ENCODE measurements at regions not wholly inside any gene's neighbourhood (a gene's known extent, or its start where the extent isn't known, plus 50 kb on each side); places are given as distances from the start of the nearest gene placed in this dataset.
"Not testable (repeated sequence)": the region's sequence is repeated elsewhere in the genome, so short reads cannot be mapped to it uniquely, and the experiment has no call there.

- TF ChIP-seq CTCF (IDR thresholded peaks at IDR 0.05; ENCODE audit: unreplicated experiment in 3 of 3), result no peak
- no peak overlapping the region for H3K4me3 Mint-ChIP-seq
- no peaks in the 10 kb centered on the region for H3K4me1 Mint-ChIP-seq
- H3K27ac Mint-ChIP-seq, result no peak overlapping the region
- H3K9me3 Mint-ChIP-seq, result peaks cover 29% of the 10 kb centered on the region
- peaks cover 13% of the 10 kb centered on the region for H3K36me3 Mint-ChIP-seq (ENCODE audit: low read depth)
- no peaks in the 10 kb centered on the region for H3K27me3 Mint-ChIP-seq (ENCODE audit: low read depth)
These were observed 101.4 kb downstream of the TMEM167A start for GRCh38 chr5:82975812-82976211.

GRCh38 chr5:82975396-82975795 lies 101.8 kb downstream of the TMEM167A start:
- Mint-ChIP-seq H3K4me3 (no peak overlapping the region), H3K9me3 (peaks cover 29% of the 10 kb centered on the region), H3K27me3 (ENCODE audit: low read depth) (no peaks in the 10 kb centered on the region), H3K27ac (no peak overlapping the region), H3K4me1 (no peaks in the 10 kb centered on the region), H3K36me3 (ENCODE audit: low read depth) (peaks cover 13% of the 10 kb centered on the region)
- no peak for TF ChIP-seq CTCF (IDR thresholded peaks at IDR 0.05; ENCODE audit: unreplicated experiment in 3 of 3)

GRCh38 chr5:82974346-82974745 lies 102.8 kb downstream of the TMEM167A start:
- H3K4me3 Mint-ChIP-seq, H3K4me1 Mint-ChIP-seq: not testable (repeated sequence)

GRCh38 chr5:82971901-82972300 lies 105.3 kb downstream of the TMEM167A start:
- H3K4me3 Mint-ChIP-seq, result no peak overlapping the region
- H3K27ac Mint-ChIP-seq, result no peak overlapping the region
- H3K4me1 Mint-ChIP-seq, result no peaks in the 10 kb centered on the region
- peaks cover 4% of the 10 kb centered on the region for H3K27me3 Mint-ChIP-seq (ENCODE audit: low read depth)
- peaks cover 21% of the 10 kb centered on the region for H3K9me3 Mint-ChIP-seq
- no peak for TF ChIP-seq CTCF (IDR thresholded peaks at IDR 0.05; ENCODE audit: unreplicated experiment in 3 of 3)
- H3K36me3 Mint-ChIP-seq (ENCODE audit: low read depth), result peaks cover 16% of the 10 kb centered on the region

More at GRCh38 chr5:82974346-82974745, 102.8 kb downstream of the TMEM167A start:
- Mint-ChIP-seq H3K9me3 (peaks cover 28% of the 10 kb centered on the region), H3K36me3 (ENCODE audit: low read depth) (peaks cover 13% of the 10 kb centered on the region)
- not testable (repeated sequence) for H3K27me3 Mint-ChIP-seq (ENCODE audit: low read depth); H3K27ac Mint-ChIP-seq

- H3K36me3 Mint-ChIP-seq (ENCODE audit: low read depth), result peaks cover 16% of the 10 kb centered on the region
- not testable (repeated sequence) for H3K4me1 Mint-ChIP-seq; H3K4me3 Mint-ChIP-seq; H3K27ac Mint-ChIP-seq; H3K27me3 Mint-ChIP-seq (ENCODE audit: low read depth)
- peaks cover 19% of the 10 kb centered on the region for H3K9me3 Mint-ChIP-seq
These were observed 106.0 kb downstream of the TMEM167A start for GRCh38 chr5:82971034-82971806.

- H3K36me3 Mint-ChIP-seq (ENCODE audit: low read depth); H3K9me3 Mint-ChIP-seq; H3K27ac Mint-ChIP-seq; H3K4me3 Mint-ChIP-seq; H3K27me3 Mint-ChIP-seq (ENCODE audit: low read depth); H3K4me1 Mint-ChIP-seq: not testable (repeated sequence)
These were observed 107.8 kb downstream of the TMEM167A start for GRCh38 chr5:82969221-82969976.

GRCh38 chr5:82967072-82967471 lies 110.1 kb downstream of the TMEM167A start:
- Mint-ChIP-seq H3K4me1 (peaks cover 6% of the 10 kb centered on the region), H3K4me3 (no peak overlapping the region), H3K36me3 (ENCODE audit: low read depth) (peaks cover 3% of the 10 kb centered on the region), H3K9me3 (peaks cover 3% of the 10 kb centered on the region), H3K27ac (peak overlapping the region; percentile 78 to 82 (median 79)), H3K27me3 (ENCODE audit: low read depth) (peaks cover 4% of the 10 kb centered on the region)
- no peak for TF ChIP-seq CTCF (IDR thresholded peaks at IDR 0.05; ENCODE audit: unreplicated experiment in 3 of 3)

Measured in nephron (organoid).